GM12864 (cell line): ENCODE measurements at regions not wholly inside any gene's neighbourhood (a gene's known extent, or its start where the extent isn't known, plus 50 kb on each side); places are given as distances from the start of the nearest gene placed in this dataset.

ENCODE experiments used
- DNase-seq: peaks from one replicate; pipeline ENCODE4 v3.0.0-alpha.2; 2011; ENCODE audit warnings: low read depth
- H3K4me3 ChIP-seq: 2 replicates; pipeline ENCODE4 v1.5.1; 2011; ENCODE audit warnings: mild to moderate bottlenecking, low read depth, low read length, control low read depth
- CTCF ChIP-seq: IDR thresholded peaks from 2 replicates; pipeline ENCODE4 v1.5.1; 2011; ENCODE audit warnings: low read depth, mild to moderate bottlenecking, moderate library complexity, low read length, control low read depth, inconsistent platforms; ENCODE audit errors: missing control alignments

GRCh38 chr10:124333931-124334330 is 84.8 kb downstream of the OAT start:
- DNase-seq, result no peak
- H3K4me3 ChIP-seq, result no peak overlapping the region
- no peak for TF ChIP-seq CTCF

GRCh38 chr10:124332426-124332825 is 86.3 kb downstream of the OAT start:
- TF ChIP-seq CTCF, result no peak

GRCh38 chr10:124329941-124330340 is 88.8 kb downstream of the OAT start:
- TF ChIP-seq CTCF, result no peak
- H3K4me3 ChIP-seq, result no peak overlapping the region
- no peak for DNase-seq

More at GRCh38 chr10:124332426-124332825, 86.3 kb downstream of the OAT start:
- H3K4me3 ChIP-seq, result no peak overlapping the region
- no peak for DNase-seq

- no peak overlapping the region for H3K4me3 ChIP-seq
- DNase-seq, result no peak
- TF ChIP-seq CTCF, result no peak
Measured at GRCh38 chr10:124329362-124329761, 89.4 kb downstream of the OAT start.

GRCh38 chr10:124328477-124329220 is 90.1 kb downstream of the OAT start:
- DNase-seq, result no peak
- no peak for TF ChIP-seq CTCF
- H3K4me3 ChIP-seq, result no peak overlapping the region

GRCh38 chr10:124325998-124326636 is 92.6 kb downstream of the OAT start:
- DNase-seq, result no peak
- no peak overlapping the region for H3K4me3 ChIP-seq
- no peak for TF ChIP-seq CTCF

GRCh38 chr10:124325633-124325914 is 93.1 kb downstream of the OAT start:
- DNase-seq, result no peak
- no peak for TF ChIP-seq CTCF
- no peak overlapping the region for H3K4me3 ChIP-seq
